Fibroblast of villous mesenchyme (primary cell): ENCODE measurements at regions not wholly inside any gene's neighbourhood (a gene's known extent, or its start where the extent isn't known, plus 50 kb on each side); places are given as distances from the start of the nearest gene placed in this dataset.

Experiments used
- DNase-seq: peaks from one replicate; pipeline ENCODE4 v3.0.0-alpha.2; 2010; ENCODE audit warnings: low read depth
- H3K4me3 ChIP-seq: 2 replicates; pipeline ENCODE4 v1.5.1; 2011; ENCODE audit warnings: low read depth, mild to moderate bottlenecking, low read length
- TF ChIP-seq, protein P1 (sequence below): IDR thresholded peaks from 2 replicates; pipeline ENCODE4 v1.5.1; 2012; ENCODE audit warnings: low read depth, mild to moderate bottlenecking, low read length; ENCODE audit not compliant: insufficient read depth

DNA sequence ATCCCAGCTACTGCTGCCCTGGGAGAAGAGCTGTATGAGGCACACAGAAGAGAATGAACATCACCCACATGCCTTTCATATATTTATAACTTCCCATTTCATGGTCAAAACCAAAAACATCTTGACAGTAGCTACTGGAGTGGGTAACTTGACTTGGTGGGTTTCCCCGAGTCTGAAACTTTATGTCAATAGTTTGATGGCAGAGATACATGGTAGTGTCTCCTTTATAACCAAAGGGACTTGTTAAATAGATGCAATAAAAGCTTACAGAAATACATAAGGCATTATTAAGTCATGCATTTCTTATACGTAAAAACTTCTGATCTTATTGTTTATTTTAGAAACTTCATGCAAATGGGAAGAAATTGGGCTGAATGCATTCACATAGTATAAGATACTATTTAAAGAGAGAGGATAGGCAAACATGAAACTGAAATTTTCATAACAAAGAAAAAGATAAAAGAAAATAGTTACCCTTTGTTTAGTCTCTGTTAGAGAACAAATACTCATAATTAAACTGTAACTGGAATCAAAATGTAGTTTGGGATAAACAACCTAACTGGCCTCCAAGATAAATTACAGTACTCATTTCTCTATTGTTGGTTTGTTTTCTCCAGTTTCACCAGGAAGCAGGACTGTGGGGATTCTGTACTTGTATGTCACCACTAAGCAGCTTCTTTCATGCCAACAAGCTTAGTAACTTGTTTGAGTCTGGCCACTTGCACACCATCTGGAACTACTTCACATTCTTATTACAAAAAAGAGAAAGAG is 459.3 kb upstream of the MEF2C start:
- TF ChIP-seq, protein P1, sequence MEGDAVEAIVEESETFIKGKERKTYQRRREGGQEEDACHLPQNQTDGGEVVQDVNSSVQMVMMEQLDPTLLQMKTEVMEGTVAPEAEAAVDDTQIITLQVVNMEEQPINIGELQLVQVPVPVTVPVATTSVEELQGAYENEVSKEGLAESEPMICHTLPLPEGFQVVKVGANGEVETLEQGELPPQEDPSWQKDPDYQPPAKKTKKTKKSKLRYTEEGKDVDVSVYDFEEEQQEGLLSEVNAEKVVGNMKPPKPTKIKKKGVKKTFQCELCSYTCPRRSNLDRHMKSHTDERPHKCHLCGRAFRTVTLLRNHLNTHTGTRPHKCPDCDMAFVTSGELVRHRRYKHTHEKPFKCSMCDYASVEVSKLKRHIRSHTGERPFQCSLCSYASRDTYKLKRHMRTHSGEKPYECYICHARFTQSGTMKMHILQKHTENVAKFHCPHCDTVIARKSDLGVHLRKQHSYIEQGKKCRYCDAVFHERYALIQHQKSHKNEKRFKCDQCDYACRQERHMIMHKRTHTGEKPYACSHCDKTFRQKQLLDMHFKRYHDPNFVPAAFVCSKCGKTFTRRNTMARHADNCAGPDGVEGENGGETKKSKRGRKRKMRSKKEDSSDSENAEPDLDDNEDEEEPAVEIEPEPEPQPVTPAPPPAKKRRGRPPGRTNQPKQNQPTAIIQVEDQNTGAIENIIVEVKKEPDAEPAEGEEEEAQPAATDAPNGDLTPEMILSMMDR, result no peak
- H3K4me3 ChIP-seq, result no peak overlapping the region
- DNase-seq, result peak; percentile 62

DNA sequence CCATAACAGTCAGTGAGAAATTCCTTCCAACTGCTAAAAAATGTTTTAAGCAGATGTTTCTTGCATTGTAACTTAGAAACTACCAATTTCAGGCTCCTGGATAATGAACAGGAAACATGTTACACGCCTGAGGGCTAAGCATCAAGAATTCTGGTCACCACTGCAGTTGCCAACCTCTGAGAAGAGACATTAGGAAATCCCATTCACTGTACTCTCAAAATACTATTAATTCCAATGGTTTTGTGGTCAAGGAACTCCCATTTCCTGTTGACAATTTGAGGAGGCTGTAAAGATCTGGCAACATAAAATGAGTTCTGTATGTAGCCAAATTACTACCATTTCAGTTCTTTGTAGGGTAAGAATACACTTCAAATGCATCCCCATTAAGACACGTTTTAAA is 456.0 kb upstream of the MEF2C start:
- peak; percentile 73 for DNase-seq
- H3K4me3 ChIP-seq, result no peak overlapping the region
- TF ChIP-seq, protein P1, result no peak

GRCh38 chr5:89336111-89336510 is 453.1 kb upstream of the MEF2C start:
- no peak for DNase-seq
- no peak overlapping the region for H3K4me3 ChIP-seq
- TF ChIP-seq, protein P1, result no peak

- TF ChIP-seq, protein P1, result no peak
- DNase-seq, result no peak
- H3K4me3 ChIP-seq, result no peak overlapping the region
Measured at GRCh38 chr5:89330140-89330539, 447.2 kb upstream of the MEF2C start.

DNA sequence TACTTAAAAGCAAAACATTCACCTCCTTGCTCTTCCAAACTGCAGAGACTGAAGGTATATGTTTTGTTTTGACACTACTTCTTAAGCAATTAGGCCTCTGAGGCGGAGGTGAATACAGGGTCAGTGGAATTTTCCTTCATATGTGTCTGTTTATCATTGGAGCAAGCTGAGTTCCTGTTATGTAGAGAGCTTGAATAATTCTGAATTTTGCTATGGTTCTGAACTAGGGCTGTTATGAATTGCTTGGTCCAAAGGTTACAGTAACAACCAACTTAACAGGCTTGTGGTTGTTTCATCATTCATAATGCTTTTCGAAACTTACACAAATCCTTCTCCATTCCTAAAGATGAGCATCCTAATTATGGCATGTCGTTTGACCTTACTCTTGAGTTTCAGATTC is 444.6 kb upstream of the MEF2C start:
- DNase-seq, result peak; percentile 90
- TF ChIP-seq, protein P1, result no peak

DNA sequence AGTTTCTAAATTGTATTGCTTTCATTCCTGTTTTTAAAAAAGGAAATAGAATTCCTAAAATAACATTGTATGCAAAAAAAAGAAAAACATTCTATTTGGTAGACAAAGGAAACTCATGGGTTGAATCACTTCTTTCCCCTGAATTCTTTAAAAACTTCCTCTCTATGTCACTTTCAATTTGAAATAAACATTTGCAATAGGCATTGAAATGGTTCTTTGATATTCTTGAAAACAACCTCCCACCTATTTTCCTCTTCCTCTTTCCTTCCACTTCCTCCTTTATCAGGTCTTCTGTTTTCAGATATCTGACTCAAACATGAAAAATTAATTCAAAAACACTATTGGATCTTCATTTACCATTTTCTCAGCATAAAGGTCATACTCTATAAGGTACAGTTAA is 442.0 kb upstream of the MEF2C start:
- TF ChIP-seq, protein P1, result no peak
- DNase-seq, result no peak
- H3K4me3 ChIP-seq, result no peak overlapping the region

More for the DNA sequence above, 444.6 kb upstream of the MEF2C start:
- no peak overlapping the region for H3K4me3 ChIP-seq
